Kidney (tissue), 10 donors: ENCODE measurements at regions not wholly inside any gene's neighbourhood (a gene's known extent, or its start where the extent isn't known, plus 50 kb on each side); places are given as distances from the start of the nearest gene placed in this dataset.
"Not testable (repeated sequence)": the region's sequence is repeated elsewhere in the genome, so short reads cannot be mapped to it uniquely, and the experiment has no call there.

Source experiments
- DNase-seq, 5 donors: peaks; one replicate each; pipeline ENCODE4 v3.0.0-alpha.2; 2013 to 2020
- FAIRE-seq: peaks from 2 replicates; lab custom pipeline; 2012; peaks lifted over from hg19 to GRCh38; lab: Jason Lieb, UNC
- H3K27ac ChIP-seq, 2 donors: one replicate each; pipeline ENCODE4 v1.7.0; 2013; ENCODE audit warnings: low read depth in 2 of 2, low read length in 2 of 2, inconsistent platforms in 1 of 2
- H3K27me3 ChIP-seq: one replicate; pipeline ENCODE4 v1.7.1; 2013; ENCODE audit warnings: low read length, inconsistent platforms; ENCODE audit not compliant: control insufficient read depth, insufficient read depth
- H3K36me3 ChIP-seq, 3 donors: one replicate each; pipeline versions ENCODE4 v1.7.0 to v1.7.1; 2013; ENCODE audit warnings: low read length in 3 of 3, control low read depth in 1 of 3, inconsistent platforms in 1 of 3; ENCODE audit not compliant: insufficient read depth in 3 of 3, control insufficient read depth in 2 of 3
- H3K4me1 ChIP-seq, 3 donors: one replicate each; pipeline versions ENCODE4 v1.7.0 to v1.7.1; 2013; ENCODE audit warnings: low read length in 3 of 3, inconsistent platforms in 1 of 3, low read depth in 1 of 3; ENCODE audit not compliant: control insufficient read depth in 2 of 3, insufficient read depth in 2 of 3
- H3K4me3 ChIP-seq, 3 donors: one replicate each; pipeline versions ENCODE4 v1.7.0 to v1.8.1; 2013; ENCODE audit warnings: low read length in 3 of 3, control low read depth in 1 of 3, inconsistent platforms in 1 of 3
- H3K9ac ChIP-seq, 3 donors: one replicate each; pipeline versions ENCODE4 v1.7.0 to v1.7.1; 2013; ENCODE audit warnings: low read length in 3 of 3, control low read depth in 1 of 3, inconsistent platforms in 1 of 3
- H3K9me3 ChIP-seq, 3 donors: one replicate each; pipeline versions ENCODE4 v1.7.0 to v1.7.1; 2013; ENCODE audit warnings: low read length in 3 of 3, control low read depth in 1 of 3, inconsistent platforms in 1 of 3; ENCODE audit not compliant: control insufficient read depth in 2 of 3, insufficient read depth in 1 of 3
- intact Hi-C: fragments of 100-400 bp; cut with DNase I; formaldehyde crosslinking; loops from one replicate; pipeline ENCODE4 v1.11.1; 2022
- donor health status: control.
- donor health status: control.
- donor health status: DM: yes; HTN: yes; CAD: no.
- donor health status: Normal renal cell carcinoma (clear cell type).

DNA sequence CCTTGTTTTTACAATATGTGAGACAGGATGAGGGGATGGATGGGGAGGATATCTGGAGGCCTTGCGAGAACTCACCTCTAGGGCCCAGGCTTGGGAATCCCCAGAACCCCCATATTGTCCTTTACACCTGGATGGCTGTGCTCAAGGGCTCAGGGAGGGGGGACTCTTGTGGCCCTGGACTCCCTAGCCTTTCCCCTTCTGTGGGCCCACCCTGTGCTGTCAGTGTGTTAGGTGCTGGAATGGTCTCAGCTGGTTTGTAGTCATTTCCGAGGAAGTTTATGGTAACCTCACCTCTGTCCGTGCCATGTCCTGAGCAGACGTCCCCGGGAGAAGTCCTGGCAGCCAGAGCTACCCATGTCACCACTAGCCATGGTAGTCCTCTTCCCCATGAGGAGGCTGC lies 158.3 kb downstream of the KCNJ18 start:
- H3K4me1 ChIP-seq, FAIRE-seq, H3K9me3 ChIP-seq, H3K9ac ChIP-seq, H3K27me3 ChIP-seq, H3K36me3 ChIP-seq, intact Hi-C loops, H3K4me3 ChIP-seq, H3K27ac ChIP-seq: not testable (repeated sequence)
- DNase-seq, result peak in 1 of 5 donors; percentile 20
